Thoracic aorta (tissue), 2 donors: ENCODE measurements at regions not wholly inside any gene's neighbourhood (a gene's known extent, or its start where the extent isn't known, plus 50 kb on each side); places are given as distances from the start of the nearest gene placed in this dataset.

Experiments used
- ATAC-seq: fragments of 150-250 bp; one replicate; pipeline ENCODE4 v1.8.0; 2017; ENCODE audit warnings: low read depth; ENCODE audit not compliant: insufficient number of reproducible peaks, low FRiP score
- DNase-seq: peaks from one replicate; pipeline ENCODE4 v3.0.0-alpha.2; 2020; ENCODE audit warnings: low spot score
- H3K27ac ChIP-seq, 2 donors: fragments of 200-600 bp; sonication (generic); 1 replicate in 1 of 2; 2 replicates in 1 of 2; pipeline ENCODE4 v1.5.1; 2016; ENCODE audit warnings: mild to moderate bottlenecking in 2 of 2, moderate library complexity in 2 of 2
- H3K27me3 ChIP-seq: fragments of 200-600 bp; sonication (generic); replicated peaks from 2 replicates; pipeline ENCODE4 v1.6.0; 2016; ENCODE audit warnings: mild to moderate bottlenecking; ENCODE audit not compliant: insufficient read depth
- H3K36me3 ChIP-seq: fragments of 200-600 bp; sonication (generic); one replicate; pipeline ENCODE4 v1.5.1; 2016
- H3K4me1 ChIP-seq, 2 donors: fragments of 200-600 bp; sonication (generic); 1 replicate in 1 of 2; 2 replicates in 1 of 2; pipeline versions ENCODE4 v1.5.1 to v1.6.0; 2016; ENCODE audit warnings: low read depth in 2 of 2, mild to moderate bottlenecking in 1 of 2; ENCODE audit not compliant: control insufficient read depth in 1 of 2
- H3K4me3 ChIP-seq: fragments of 200-600 bp; sonication (generic); 2 replicates; pipeline ENCODE4 v1.5.1; 2016; ENCODE audit warnings: mild to moderate bottlenecking
- H3K9me3 ChIP-seq: fragments of 200-600 bp; sonication (generic); 2 replicates; pipeline ENCODE4 v1.5.1; 2016
- CTCF ChIP-seq: fragments of 200-600 bp; sonication (generic); IDR thresholded peaks from one replicate; pipeline ENCODE4 v1.5.1; 2019; ENCODE audit warnings: antibody characterized with exemption

GRCh38 chr7:123292227-123292626 is 92.5 kb upstream of the SLC13A1 start:
- ATAC-seq (no peak), DNase-seq (no peak)
- no peaks in the 10 kb centered on the region for H3K27me3 ChIP-seq
- H3K27ac ChIP-seq, result no peak overlapping the region
- H3K4me1 ChIP-seq, result no peaks in the 10 kb centered on the region
- TF ChIP-seq CTCF, result no peak
- H3K4me3 ChIP-seq, result no peak overlapping the region
- H3K9me3 ChIP-seq, result no peaks in the 10 kb centered on the region
- no peaks in the 10 kb centered on the region for H3K36me3 ChIP-seq

- no peak for ATAC-seq
- H3K9me3 ChIP-seq, result no peaks in the 10 kb centered on the region
- H3K4me1 ChIP-seq, result no peaks in the 10 kb centered on the region
- no peak for TF ChIP-seq CTCF
- no peak for DNase-seq
- H3K4me3 ChIP-seq, result no peak overlapping the region
- no peaks in the 10 kb centered on the region for H3K27me3 ChIP-seq
- no peaks in the 10 kb centered on the region for H3K36me3 ChIP-seq
- H3K27ac ChIP-seq, result no peak overlapping the region
Measured at GRCh38 chr7:123289200-123289599, 89.4 kb upstream of the SLC13A1 start.

- no peak for TF ChIP-seq CTCF
Measured at GRCh38 chr7:123285076-123285700, 85.4 kb upstream of the SLC13A1 start.

GRCh38 chr7:123283373-123283772 is 83.6 kb upstream of the SLC13A1 start:
- no peak overlapping the region for H3K27ac ChIP-seq
- H3K9me3 ChIP-seq, result no peaks in the 10 kb centered on the region
- H3K4me1 ChIP-seq, result no peaks in the 10 kb centered on the region
- ATAC-seq, result no peak
- DNase-seq, result no peak
- TF ChIP-seq CTCF, result no peak
- no peak overlapping the region for H3K4me3 ChIP-seq
- no peaks in the 10 kb centered on the region for H3K27me3 ChIP-seq
- H3K36me3 ChIP-seq, result no peaks in the 10 kb centered on the region

More at GRCh38 chr7:123285076-123285700, 85.4 kb upstream of the SLC13A1 start:
- Histone ChIP-seq H3K27me3 (no peaks in the 10 kb centered on the region), H3K4me3 (no peak overlapping the region), H3K4me1 (no peaks in the 10 kb centered on the region), H3K36me3 (no peaks in the 10 kb centered on the region), H3K9me3 (no peaks in the 10 kb centered on the region), H3K27ac (no peak overlapping the region)
- ATAC-seq, result no peak
- no peak for DNase-seq

- no peaks in the 10 kb centered on the region for H3K27me3 ChIP-seq
- DNase-seq (no peak), ATAC-seq (no peak)
Measured at GRCh38 chr7:123282181-123282580, 82.4 kb upstream of the SLC13A1 start.

More at GRCh38 chr7:123282181-123282580, 82.4 kb upstream of the SLC13A1 start:
- H3K9me3 ChIP-seq, result no peaks in the 10 kb centered on the region
- TF ChIP-seq CTCF, result no peak
- H3K4me1 ChIP-seq, result no peaks in the 10 kb centered on the region
- H3K4me3 ChIP-seq, result no peak overlapping the region
- H3K36me3 ChIP-seq, result no peaks in the 10 kb centered on the region
- H3K27ac ChIP-seq, result no peak overlapping the region
